Skeletal muscle cell (primary cell): ENCODE measurements at regions not wholly inside any gene's neighbourhood (a gene's known extent, or its start where the extent isn't known, plus 50 kb on each side); places are given as distances from the start of the nearest gene placed in this dataset.

Experiments
- DNase-seq: peaks from one replicate; pipeline ENCODE4 v3.0.0-alpha.2; 2010; ENCODE audit warnings: low read depth
- H3K4me3 ChIP-seq: 2 replicates; pipeline ENCODE4 v1.5.1; 2011; ENCODE audit warnings: low read depth, mild to moderate bottlenecking, control low read depth, low read length, moderate library complexity

- no peak overlapping the region for H3K4me3 ChIP-seq
- no peak for DNase-seq
These were observed 53.6 kb upstream of the RUNX1 start for GRCh38 chr21:35102488-35103371.

- no peak overlapping the region for H3K4me3 ChIP-seq
- DNase-seq: no peak
These were observed 51.3 kb upstream of the RUNX1 start for GRCh38 chr21:35100349-35100811.

- no peak for DNase-seq
These were observed 50.2 kb upstream of the RUNX1 start for GRCh38 chr21:35099310-35099709.

More at GRCh38 chr21:35099310-35099709, 50.2 kb upstream of the RUNX1 start:
- no peak overlapping the region for H3K4me3 ChIP-seq
